ENCODE measurements at regions not wholly inside any gene's neighbourhood (a gene's known extent, or its start where the extent isn't known, plus 50 kb on each side); places are given as distances from the start of the nearest gene placed in this dataset.

DNA sequence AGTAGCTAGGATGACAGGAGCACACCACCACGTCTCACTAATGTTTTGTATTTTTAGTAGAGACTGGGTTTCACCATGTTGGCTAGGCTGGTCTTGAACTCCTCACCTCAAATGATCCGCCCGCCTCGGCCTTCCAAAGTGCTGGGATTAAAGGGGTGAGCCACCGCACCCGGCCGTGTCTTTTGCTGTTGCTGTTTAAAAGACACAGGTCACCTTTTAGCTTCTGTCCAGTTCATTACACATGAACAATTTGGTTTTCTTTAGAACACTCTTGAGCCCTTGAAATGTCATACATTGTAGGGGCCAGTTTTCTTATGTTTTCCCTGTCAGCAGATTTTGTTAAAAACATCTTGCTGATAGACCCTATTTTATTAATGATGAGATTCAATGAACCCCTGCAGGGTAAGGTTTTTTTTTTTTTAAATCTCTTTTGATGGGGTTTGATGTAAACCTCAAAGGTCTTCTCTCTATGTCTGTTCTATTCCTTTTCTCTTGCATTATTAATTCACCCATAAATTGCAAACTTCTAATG, 61.0 kb upstream of the AGPS start:
- H3K4me3 Mint-ChIP-seq, result no peak overlapping the region
- TF ChIP-seq, protein P1, sequence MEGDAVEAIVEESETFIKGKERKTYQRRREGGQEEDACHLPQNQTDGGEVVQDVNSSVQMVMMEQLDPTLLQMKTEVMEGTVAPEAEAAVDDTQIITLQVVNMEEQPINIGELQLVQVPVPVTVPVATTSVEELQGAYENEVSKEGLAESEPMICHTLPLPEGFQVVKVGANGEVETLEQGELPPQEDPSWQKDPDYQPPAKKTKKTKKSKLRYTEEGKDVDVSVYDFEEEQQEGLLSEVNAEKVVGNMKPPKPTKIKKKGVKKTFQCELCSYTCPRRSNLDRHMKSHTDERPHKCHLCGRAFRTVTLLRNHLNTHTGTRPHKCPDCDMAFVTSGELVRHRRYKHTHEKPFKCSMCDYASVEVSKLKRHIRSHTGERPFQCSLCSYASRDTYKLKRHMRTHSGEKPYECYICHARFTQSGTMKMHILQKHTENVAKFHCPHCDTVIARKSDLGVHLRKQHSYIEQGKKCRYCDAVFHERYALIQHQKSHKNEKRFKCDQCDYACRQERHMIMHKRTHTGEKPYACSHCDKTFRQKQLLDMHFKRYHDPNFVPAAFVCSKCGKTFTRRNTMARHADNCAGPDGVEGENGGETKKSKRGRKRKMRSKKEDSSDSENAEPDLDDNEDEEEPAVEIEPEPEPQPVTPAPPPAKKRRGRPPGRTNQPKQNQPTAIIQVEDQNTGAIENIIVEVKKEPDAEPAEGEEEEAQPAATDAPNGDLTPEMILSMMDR (IDR thresholded peaks at IDR 0.05), result no peak
- POLR2A ChIA-PET, result interaction anchor here (0.8 kb wide), 1 partner anchor 68 kb away, joined by 3 read pairs; no protein-coding TSS in a partner anchor
- H3K36me3 Mint-ChIP-seq (ENCODE audit: low read depth), result no peaks in the 10 kb centered on the region
- DNase-seq (no peak), ATAC-seq (no peak)
- peaks cover 7% of the 10 kb centered on the region for H3K4me1 Mint-ChIP-seq (ENCODE audit: low read depth)
- CTCF ChIA-PET, result interaction anchor here (1.4 to 6.7 kb wide), 2 partner anchors 85 to 167 kb away, joined by 3 to 54 read pairs; no protein-coding TSS in a partner anchor
- H3K27me3 Mint-ChIP-seq, result no peaks in the 10 kb centered on the region
- no peaks in the 10 kb centered on the region for H3K9me3 Mint-ChIP-seq
- H3K27ac Mint-ChIP-seq, result no peak overlapping the region
- intact Hi-C loops (cut with micrococcal nuclease), result loop anchor here (5.0 to 10.0 kb wide), 2 partner anchors 69 to 433 kb away; partner anchors contain the start of gene NFE2L2

DNA sequence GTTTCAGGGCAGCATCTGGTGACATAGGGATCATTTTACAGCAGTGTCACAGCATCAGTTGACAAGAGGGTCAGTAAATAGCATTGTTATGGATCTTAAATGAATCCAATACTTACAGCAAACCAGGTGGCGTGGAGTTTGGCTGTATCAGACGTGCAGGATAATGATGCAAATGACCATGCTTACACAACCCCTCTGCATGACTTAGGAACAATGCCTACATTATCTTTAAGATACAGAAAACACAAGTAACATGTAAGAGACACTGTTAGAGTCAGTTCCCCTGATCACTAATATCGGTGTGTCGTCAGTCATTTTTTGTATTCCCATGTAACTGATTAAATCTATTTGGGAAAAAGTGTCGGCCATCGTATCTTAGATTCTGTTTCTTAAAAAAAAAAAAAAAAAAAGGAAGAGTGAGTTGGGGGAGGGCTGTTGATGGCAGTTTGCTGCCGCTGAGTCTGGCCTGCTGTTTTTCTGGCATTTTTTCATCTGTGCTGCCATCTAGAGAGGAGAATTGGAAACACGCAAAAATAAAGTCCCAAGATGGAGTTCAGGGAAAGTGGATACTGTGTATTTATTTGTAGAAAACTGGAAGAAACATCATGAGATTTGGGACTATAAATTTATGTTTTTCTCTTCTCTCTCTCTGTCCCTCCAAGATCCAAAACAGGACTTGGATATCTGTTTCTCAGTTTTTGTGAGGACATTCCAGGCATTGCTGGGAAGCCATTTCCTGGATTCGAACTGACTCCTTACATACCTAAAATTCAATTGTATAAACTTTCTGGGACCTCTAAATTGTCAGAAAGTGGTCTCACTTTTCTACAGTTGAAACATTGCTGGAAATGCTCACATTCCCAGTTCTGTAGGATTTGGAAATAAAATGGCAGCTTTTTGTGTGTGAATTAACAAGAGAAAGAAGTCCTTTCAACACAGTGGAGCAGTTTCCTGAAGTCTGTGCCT, 60.3 kb upstream of the AGPS start:
- peak; percentile 51 for DNase-seq
- ATAC-seq, result peak; percentile 92
- TF ChIP-seq, protein P1 (IDR thresholded peaks at IDR 0.05), result peak; percentile 79
- Mint-ChIP-seq H3K4me1 (ENCODE audit: low read depth) (peaks cover 7% of the 10 kb centered on the region), H3K27me3 (no peaks in the 10 kb centered on the region), H3K36me3 (ENCODE audit: low read depth) (no peaks in the 10 kb centered on the region), H3K4me3 (no peak overlapping the region), H3K9me3 (no peaks in the 10 kb centered on the region), H3K27ac (no peak overlapping the region)
- intact Hi-C loops (cut with micrococcal nuclease), result loop anchor here (1.0 to 10.0 kb wide), 3 partner anchors 70 to 432 kb away; partner anchors contain the start of gene NFE2L2
- ChIA-PET CTCF (interaction anchor here (0.7 to 6.7 kb wide), 17 partner anchors 12 to 435 kb away, joined by 3 to 190 read pairs (median 4); partner anchors contain the start of genes AGPS and NFE2L2), POLR2A (interaction anchor here (0.8 to 2.3 kb wide), 2 partner anchors 68 to 69 kb away, joined by 3 to 13 read pairs; partner anchors contain the start of gene NFE2L2)

GRCh38 chr2:177332992-177333388, 59.6 kb upstream of the AGPS start:
- no peaks in the 10 kb centered on the region for H3K36me3 Mint-ChIP-seq (ENCODE audit: low read depth)
- H3K4me1 Mint-ChIP-seq (ENCODE audit: low read depth), result peaks cover 10% of the 10 kb centered on the region
- DNase-seq, result no peak
- POLR2A ChIA-PET, result interaction anchor here (2.3 kb wide), 1 partner anchor 69 kb away, joined by 13 read pairs; the partner anchor contains the start of gene NFE2L2
- CTCF ChIA-PET, result interaction anchor here (0.7 to 5.6 kb wide), 16 partner anchors 11 to 434 kb away, joined by 3 to 190 read pairs (median 4); partner anchors contain the start of genes AGPS and NFE2L2
- ATAC-seq, result no peak
- no peak overlapping the region for H3K4me3 Mint-ChIP-seq
- H3K27ac Mint-ChIP-seq, result no peak overlapping the region
- TF ChIP-seq, protein P1 (IDR thresholded peaks at IDR 0.05), result no peak
- intact Hi-C loops (cut with micrococcal nuclease), result loop anchor here (1.0 to 10.0 kb wide), 3 partner anchors 71 to 432 kb away; partner anchors contain the start of gene NFE2L2
- H3K27me3 Mint-ChIP-seq, result no peaks in the 10 kb centered on the region
- H3K9me3 Mint-ChIP-seq, result no peaks in the 10 kb centered on the region

DNA sequence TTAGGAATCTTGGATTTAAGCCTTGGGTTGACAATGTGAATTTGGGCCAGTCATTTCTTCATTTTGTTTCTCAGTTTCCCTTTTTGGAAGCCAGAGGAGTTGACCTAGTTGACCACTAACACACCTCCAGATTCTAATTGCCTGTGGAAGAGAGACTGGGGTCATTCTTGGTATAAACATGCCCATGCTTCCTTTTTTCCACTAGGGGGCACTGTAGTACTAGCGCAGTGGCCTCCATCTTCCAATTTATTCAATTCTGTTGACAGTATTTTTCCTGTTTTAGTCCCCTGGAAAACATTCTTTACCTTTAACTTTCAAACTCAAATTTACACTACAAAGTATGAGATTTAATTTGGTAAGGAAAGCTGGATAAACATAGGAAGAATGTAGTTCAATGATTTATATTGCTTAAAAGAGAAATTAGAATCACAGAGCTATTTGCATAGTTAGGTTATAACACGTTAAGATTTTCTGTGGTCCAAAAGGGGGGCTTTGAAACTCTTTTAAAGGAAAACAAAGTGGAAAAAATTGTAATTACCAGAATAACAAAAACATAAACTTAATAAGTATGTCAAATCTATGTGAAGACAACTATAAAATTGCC, 57.5 kb upstream of the AGPS start:
- Mint-ChIP-seq H3K27ac (no peak overlapping the region), H3K36me3 (ENCODE audit: low read depth) (no peaks in the 10 kb centered on the region), H3K27me3 (no peaks in the 10 kb centered on the region), H3K4me3 (no peak overlapping the region), H3K4me1 (ENCODE audit: low read depth) (peaks cover 8% of the 10 kb centered on the region), H3K9me3 (no peaks in the 10 kb centered on the region)
- peak; percentile 32 for DNase-seq
- TF ChIP-seq, protein P1 (IDR thresholded peaks at IDR 0.05), result peak; percentile 98
- intact Hi-C loops (cut with micrococcal nuclease), result loop anchor here (1.0 to 10.0 kb wide), 4 partner anchors 73 to 430 kb away; partner anchors contain the start of gene NFE2L2
- CTCF ChIA-PET, result interaction anchor here (0.7 to 5.6 kb wide), 64 partner anchors 8 to 429 kb away, joined by 3 to 190 read pairs (median 4); partner anchors contain the start of genes AGPS and NFE2L2
- POLR2A ChIA-PET, result no interaction called here
- peak; percentile 62 for ATAC-seq
